ENCODE measurements at regions not wholly inside any gene's neighbourhood (a gene's known extent, or its start where the extent isn't known, plus 50 kb on each side); places are given as distances from the start of the nearest gene placed in this dataset.

DNA sequence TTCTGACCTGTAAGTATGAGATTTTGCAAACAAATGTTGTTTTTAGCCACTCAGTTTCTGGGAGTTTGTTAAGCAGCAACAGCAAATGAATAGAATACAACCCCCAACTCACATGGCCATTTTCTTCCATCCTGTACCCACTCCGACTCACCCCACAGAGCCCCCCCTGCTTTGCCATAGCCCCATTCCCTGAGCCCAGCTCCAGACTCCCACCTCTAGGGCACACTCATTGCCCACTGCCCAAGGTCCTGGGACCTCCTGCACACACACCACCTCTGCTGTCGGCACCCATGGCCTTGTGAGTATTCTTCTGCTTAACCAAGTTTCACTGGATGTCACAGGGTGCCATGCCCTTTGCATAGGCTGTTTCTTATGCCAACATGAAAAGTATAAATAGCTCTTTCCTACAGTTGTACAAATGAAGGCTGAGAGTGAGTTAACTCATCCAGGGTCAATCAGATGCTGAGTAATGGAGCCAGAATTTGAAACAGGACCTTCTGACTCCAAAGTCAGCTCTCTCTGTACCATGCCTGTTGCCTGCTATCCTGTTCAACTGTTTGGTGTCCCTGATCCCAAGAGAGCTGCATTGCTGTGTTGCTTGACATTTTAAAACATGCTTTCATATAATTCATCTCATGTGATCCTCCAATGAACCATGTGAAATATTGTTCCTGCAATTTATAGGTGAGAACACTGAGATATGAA lies 367.8 kb upstream of the ZMIZ1 start:
- TF ChIP-seq SIN3A (IDR thresholded peaks at IDR 0.05; ENCODE audit: borderline replicate concordance, insufficient read depth, low read length) (no peak), POLR2AphosphoS5 (IDR thresholded peaks at IDR 0.05; ENCODE audit: low read depth, low read length) (no peak), FOXP2 (optimal IDR thresholded peaks at IDR 0.05; ENCODE audit: borderline replicate concordance, extremely low read depth, extremely low read length, insufficient read depth) (no peak)
